SK-N-MC (cell line): ENCODE measurements at regions not wholly inside any gene's neighbourhood (a gene's known extent, or its start where the extent isn't known, plus 50 kb on each side); places are given as distances from the start of the nearest gene placed in this dataset.
"Not testable (repeated sequence)": the region's sequence is repeated elsewhere in the genome, so short reads cannot be mapped to it uniquely, and the experiment has no call there.

Source experiments
- EZH2 ChIP-seq: fragments of 200-600 bp; sonication (generic); IDR thresholded peaks from one replicate; pipeline ENCODE4 v1.6.1; 2017; ENCODE audit warnings: antibody characterized with exemption
- POLR2AphosphoS5 ChIP-seq: IDR thresholded peaks from 2 replicates; pipeline ENCODE4 v1.6.1; 2012; ENCODE audit warnings: mild to moderate bottlenecking, low read depth, low read length, borderline replicate concordance

- TF ChIP-seq EZH2, POLR2AphosphoS5: not testable (repeated sequence)
Measured at GRCh38 chr1:213358368-213358767, 307.3 kb downstream of the RPS6KC1 start.
